SH-SY5Y (cell line): ENCODE measurements at regions not wholly inside any gene's neighbourhood (a gene's known extent, or its start where the extent isn't known, plus 50 kb on each side); places are given as distances from the start of the nearest gene placed in this dataset.

Experiments used
- GATA2 ChIP-seq: IDR thresholded peaks from 2 replicates; pipeline ENCODE4 v1.6.1; 2011; ENCODE audit warnings: mild to moderate bottlenecking, low read depth, low read length
- GATA3 ChIP-seq: IDR thresholded peaks from 2 replicates; pipeline ENCODE4 v1.6.1; 2011; ENCODE audit warnings: low read depth, mild to moderate bottlenecking, low read length, moderate library complexity

DNA sequence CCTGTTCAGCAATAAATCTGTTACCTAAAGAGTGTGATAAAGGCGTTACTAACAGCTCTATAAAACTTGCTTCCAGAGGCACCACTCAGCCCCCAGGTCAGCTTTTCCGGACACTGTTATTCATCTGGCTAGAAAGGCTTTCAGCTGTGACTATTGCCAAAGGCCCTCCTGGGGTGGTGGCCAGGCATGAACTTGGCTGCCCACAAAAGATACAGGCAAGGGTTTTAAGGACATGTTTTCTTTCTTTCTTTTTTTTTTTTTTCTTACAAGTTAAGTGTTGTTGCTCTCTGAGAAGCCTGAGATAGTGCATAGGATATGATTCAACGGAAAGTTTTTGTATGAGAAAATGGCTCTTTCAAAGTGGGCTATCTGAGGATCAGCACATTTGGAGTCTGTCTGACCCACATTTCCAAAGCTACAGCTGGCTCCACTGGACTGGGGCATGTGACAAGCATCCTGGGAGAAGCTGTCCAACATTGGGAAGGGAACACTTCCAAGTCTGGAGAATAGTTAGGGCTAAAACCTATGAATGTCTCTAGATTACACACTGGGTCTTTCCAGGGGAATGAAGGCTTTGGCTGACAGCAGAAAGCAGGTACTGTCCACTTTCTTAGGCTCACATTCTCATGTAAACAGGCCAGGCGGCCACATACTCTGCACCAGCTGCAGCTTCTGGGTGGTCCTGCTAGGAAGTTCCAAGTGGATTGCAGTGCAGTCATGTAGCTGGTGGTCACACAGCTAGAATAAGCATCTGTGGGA is 639.7 kb downstream of the LMO4 start:
- TF ChIP-seq GATA2 (no peak), GATA3 (no peak)
